Stimulated activated CD8-positive, alpha-beta memory T cell treated with anti-CD3 and anti-CD28 coated beads, Interleukin-15, amount 100 ng/mL, for 1 hour (primary cell): ENCODE measurements at regions not wholly inside any gene's neighbourhood (a gene's known extent, or its start where the extent isn't known, plus 50 kb on each side); places are given as distances from the start of the nearest gene placed in this dataset.
"Not testable (repeated sequence)": the region's sequence is repeated elsewhere in the genome, so short reads cannot be mapped to it uniquely, and the experiment has no call there.

Source experiments
- DNase-seq: peaks from one replicate; pipeline ENCODE4 v3.0.0-alpha.2; 2020; ENCODE audit warnings: low read depth

DNA sequence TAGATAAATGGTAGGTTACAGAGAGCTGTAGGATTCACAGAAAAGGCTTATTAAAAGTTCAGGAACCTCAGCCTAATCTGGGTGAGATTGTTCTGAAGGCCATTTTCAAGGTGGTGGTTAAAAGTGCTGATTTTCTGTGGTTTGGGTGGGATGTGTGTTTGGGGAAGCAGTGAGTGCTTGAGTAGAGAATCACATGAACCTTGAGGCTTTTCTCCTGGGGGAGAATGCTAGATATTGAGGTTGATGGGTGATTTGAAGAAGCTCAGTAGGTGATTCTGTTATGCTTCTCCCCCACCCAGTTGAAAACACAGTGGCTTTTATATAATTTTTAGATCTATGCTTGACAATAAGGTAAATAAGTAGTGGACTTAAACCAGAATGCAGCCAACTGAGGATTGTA lies 420.9 kb downstream of the PCNX1 start:
- no peak for DNase-seq

GRCh38 chr14:71328954-71329353 lies 421.7 kb downstream of the PCNX1 start:
- DNase-seq, result no peak

DNA sequence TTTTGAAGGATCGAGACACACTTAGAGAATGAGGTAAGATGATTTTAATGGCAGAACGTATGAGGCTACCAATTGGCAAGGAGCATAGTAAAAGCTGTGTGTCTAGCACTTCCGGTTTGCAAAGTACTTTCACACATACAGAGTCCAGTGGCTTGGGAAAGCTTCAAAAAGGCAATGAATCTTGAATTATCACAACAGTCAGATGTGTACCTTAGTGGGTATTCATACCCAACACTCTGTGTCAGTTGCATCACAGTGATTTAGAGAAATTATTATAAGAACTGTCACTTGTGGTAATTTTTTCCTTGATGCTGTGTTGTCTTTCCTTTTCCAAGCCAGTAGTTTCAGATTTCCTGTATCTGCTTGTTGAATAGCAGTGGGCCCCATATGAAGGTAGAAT lies 424.1 kb downstream of the PCNX1 start:
- DNase-seq, result no peak

DNA sequence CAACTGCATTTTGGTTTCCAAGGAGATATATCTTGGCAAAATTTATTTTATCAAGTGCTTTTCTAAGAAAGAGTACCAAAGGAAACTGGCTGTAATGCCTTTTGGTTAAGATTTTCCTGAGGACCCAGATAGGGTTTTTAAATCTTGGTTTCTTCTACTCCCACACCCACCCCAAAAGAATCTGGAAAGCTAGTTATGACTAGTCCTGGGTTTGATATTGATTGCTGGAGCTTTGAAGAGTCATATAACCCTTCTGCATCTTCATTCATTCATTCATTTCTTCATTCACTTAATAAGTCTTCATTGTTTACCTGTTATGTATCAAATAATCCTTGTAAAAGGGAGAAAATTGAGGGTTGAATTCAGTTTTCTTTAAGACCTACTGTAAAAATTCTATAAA lies 425.2 kb downstream of the PCNX1 start:
- DNase-seq, result no peak

GRCh38 chr14:71333705-71334104 lies 426.4 kb downstream of the PCNX1 start:
- DNase-seq, result no peak

- DNase-seq, result no peak
Observed at GRCh38 chr14:71336489-71337192, 429.4 kb downstream of the PCNX1 start.

- DNase-seq, result no peak
Observed at GRCh38 chr14:71338153-71338552, 430.9 kb downstream of the PCNX1 start.

- no peak for DNase-seq
Observed at GRCh38 chr14:71339650-71340415, 432.6 kb downstream of the PCNX1 start.

- no peak for DNase-seq
Observed at GRCh38 chr14:71341156-71341555, 433.9 kb downstream of the PCNX1 start.

- no peak for DNase-seq
Observed at GRCh38 chr14:71343724-71344123, 436.5 kb downstream of the PCNX1 start.

DNA sequence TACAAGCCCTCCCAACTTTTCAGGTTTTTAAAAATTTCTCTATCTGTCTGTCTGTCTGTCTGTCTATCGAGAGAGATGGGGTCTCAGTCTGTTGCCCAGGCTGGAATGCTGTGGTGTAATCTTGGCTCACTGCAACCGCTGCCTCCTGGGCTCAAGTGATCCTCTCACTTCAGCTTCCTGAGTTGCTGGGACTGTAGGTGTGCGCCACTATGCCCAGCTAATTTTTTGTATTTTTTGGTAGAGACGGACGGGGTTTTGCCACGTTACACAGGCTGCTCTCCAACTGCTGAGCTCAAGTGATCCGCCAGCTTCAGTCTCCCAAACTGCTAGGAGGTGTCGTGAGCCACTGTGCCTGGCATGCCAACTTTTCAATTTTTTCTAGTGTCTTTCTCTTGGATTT lies 437.2 kb downstream of the PCNX1 start:
- no peak for DNase-seq

- no peak for DNase-seq
Observed at GRCh38 chr14:71346685-71347084, 439.4 kb downstream of the PCNX1 start.

GRCh38 chr14:71348394-71348793 lies 441.1 kb downstream of the PCNX1 start:
- no peak for DNase-seq

GRCh38 chr14:71348817-71349216 lies 441.6 kb downstream of the PCNX1 start:
- no peak for DNase-seq

GRCh38 chr14:71354142-71354541 lies 446.9 kb downstream of the PCNX1 start:
- DNase-seq, result no peak

DNA sequence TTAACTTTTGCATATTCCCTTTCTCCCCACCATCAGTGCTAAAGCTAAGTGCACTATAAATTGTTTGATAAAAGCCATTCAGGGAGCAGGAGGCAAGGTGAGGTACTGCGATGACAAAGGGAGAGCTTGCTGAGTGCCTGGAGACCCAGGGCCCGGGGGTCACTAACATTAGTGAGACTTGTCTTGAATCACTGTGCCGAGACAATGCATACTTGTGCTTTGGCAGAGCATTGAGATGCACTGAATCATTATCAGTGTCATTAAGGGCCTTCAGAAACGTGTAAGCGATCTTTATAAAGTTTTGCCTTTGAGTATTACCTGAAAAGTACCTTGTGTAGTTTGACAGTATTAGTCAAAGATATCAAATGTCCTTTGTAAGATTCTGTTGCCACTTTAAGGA lies 447.5 kb downstream of the PCNX1 start:
- DNase-seq, result no peak

GRCh38 chr14:71355324-71356201 lies 448.3 kb downstream of the PCNX1 start:
- no peak for DNase-seq

- no peak for DNase-seq
Observed at GRCh38 chr14:71358209-71358931, 451.1 kb downstream of the PCNX1 start.

DNA sequence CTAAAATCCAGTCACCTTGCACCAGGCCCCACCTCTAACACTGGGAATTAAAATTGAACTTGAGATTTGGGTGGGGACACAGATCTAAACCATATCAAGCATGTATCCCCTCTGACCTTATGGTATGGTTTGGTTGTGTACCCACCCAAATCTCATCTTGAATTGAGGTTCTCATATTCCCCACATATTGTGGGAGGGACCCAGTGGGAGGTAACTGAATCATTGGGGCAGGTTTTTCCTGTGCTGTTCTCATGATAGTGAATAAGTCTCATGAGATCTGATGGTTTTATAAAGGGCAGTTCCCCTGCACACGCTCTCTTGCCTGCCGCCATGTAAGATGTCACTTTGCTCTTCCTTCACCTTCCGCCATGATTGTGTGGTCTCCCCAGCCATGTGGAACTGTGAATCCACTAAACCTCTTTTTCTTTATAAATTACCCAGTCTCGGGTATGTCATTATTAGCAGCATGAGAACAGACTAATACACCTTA lies 451.7 kb downstream of the PCNX1 start:
- DNase-seq, result not testable (repeated sequence)

GRCh38 chr14:71359823-71360222 lies 452.6 kb downstream of the PCNX1 start:
- DNase-seq, result no peak

DNA sequence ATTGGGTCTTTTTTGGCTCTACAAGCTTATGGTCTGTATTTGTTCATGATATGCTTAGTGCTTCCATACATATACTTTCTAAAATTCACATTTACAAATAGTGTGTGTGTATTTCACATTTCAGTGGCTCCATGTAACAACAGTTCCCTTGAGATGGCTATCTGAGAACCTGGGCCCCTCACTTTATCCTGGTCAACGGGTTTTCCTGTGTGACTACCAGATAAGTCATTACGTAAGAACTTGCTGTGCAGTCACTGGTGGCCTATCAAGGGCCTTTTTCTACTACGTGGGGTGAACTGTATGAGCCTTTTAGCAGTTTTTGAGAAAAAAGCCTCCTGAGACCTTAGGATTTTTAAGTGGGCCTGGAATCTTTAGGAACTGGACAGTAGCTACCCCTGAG lies 454.1 kb downstream of the PCNX1 start:
- no peak for DNase-seq

DNA sequence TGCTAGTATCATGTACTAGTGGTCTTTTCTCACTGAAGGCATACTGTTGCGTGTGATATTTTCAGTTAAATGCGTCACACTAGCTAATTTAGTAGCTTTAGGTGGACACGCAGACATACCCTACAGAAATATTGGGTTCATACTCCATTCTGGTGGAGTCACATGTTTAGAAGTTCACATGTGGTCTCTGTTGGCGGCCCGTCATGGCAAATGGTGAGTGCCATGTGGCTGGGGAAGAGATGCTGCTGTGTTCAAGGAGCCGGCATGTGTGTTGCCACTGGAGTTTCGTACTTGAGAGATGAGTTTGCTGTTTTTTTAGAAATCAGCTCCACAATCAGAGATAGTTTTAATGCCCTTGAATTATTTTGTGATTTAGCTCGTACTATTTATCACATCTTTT lies 454.6 kb downstream of the PCNX1 start:
- DNase-seq, result no peak
